ENCODE measurements at regions not wholly inside any gene's neighbourhood (a gene's known extent, or its start where the extent isn't known, plus 50 kb on each side); places are given as distances from the start of the nearest gene placed in this dataset.

DNA sequence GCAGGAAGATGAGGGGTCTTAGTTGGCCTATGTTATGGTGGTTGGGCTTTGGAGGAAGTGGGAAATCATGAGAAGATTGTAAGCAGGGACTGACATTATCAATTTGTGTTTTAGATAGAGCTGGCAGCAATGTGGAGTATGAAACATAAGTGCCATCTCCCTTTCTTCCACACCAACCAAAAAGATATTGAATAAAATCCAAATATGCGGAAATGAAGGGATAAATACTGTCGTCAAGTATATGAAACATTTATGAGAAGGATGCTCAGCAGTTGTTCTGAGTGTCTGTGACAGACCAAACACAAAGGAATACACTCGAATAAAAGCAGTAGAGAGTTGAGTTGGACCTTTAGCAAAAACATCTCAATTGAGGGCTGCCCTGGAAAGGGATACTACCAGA, 1090.0 kb upstream of the ZEB2 start:
- Mint-ChIP-seq H3K4me1 (no peaks in the 10 kb centered on the region), H3K36me3 (no peaks in the 10 kb centered on the region), H3K4me3 (no peak overlapping the region), H3K27me3 (no peaks in the 10 kb centered on the region), H3K9me3 (peaks cover 0 to 2% (median 0%) of the 10 kb centered on the region in 3 donors), H3K27ac (no peak overlapping the region)

DNA sequence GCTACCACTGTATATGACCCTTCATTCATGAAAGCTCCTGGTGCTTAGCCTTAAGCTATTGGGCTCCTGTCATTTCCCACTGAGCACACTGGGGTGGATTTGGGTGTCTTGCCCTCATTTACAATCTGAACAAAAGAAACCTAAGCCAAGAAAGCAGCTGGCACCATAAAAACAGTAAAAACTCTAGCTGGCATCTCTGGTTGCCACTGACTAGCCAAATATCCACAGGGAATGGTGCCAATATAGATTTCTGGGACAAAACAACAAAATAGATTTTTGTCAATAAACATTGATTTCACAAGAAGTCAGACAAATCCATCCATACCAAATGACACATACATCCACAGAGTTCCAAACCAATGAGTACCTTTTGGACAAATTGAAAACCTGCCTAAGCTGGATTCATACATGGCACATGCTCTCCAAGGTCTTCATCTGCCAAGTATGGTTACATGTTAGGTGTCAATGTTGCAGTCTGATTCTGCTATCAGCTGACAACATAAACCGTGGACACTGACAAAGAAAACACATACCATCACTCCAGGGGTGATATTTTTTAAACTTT, 1081.5 kb upstream of the ZEB2 start:
- Mint-ChIP-seq H3K36me3 (no peaks in the 10 kb centered on the region), H3K4me3 (no peak overlapping the region), H3K4me1 (peaks cover 13 to 18% (median 13%) of the 10 kb centered on the region in 3 donors), H3K9me3 (peaks cover 0 to 2% (median 1%) of the 10 kb centered on the region in 3 donors), H3K27ac (no peak overlapping the region), H3K27me3 (no peaks in the 10 kb centered on the region)

DNA sequence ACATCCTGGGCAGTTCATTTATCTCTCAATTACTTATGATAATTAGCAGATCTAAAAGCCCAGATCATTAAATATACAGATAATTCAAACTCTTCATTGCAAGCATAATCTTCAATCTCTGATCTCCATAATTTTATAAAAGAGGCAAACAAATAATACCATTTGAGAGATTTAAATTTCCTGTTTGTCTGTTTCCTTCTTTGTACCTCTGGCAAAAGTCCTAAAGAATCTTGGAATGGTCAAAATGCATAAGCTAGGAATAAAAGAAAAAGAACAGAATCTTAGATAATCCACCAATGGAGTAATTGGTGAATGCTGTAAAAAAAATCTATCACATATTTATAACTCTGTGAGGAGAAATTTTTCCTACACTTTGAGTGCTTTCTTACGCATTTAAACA, 1080.9 kb upstream of the ZEB2 start:
- no peaks in the 10 kb centered on the region for H3K27me3 Mint-ChIP-seq
- peaks cover 0 to 2% (median 1%) of the 10 kb centered on the region in 3 donors for H3K9me3 Mint-ChIP-seq
- peaks cover 18 to 24% (median 19%) of the 10 kb centered on the region in 3 donors for H3K4me1 Mint-ChIP-seq
- H3K27ac Mint-ChIP-seq, result no peak overlapping the region
- H3K36me3 Mint-ChIP-seq, result no peaks in the 10 kb centered on the region
- H3K4me3 Mint-ChIP-seq, result no peak overlapping the region

DNA sequence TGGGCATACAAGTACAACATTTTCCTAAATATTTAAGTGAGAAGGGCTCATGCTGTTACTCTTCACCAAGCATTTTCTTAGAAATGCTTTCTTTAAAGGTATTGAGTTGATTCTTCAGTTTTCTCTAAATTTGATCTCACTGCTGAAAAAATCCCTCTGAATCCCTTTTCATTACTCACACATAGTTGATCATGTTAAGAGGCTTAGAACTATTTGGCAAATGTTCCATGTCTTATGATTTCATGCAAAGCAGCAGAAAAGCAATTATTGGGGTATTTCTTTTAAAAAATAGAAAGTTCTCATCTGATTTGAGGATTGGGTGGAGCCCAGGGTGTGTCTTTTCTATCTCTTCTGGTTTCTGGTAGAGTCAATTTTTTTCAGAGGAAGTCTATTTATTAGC, 1079.8 kb upstream of the ZEB2 start:
- Mint-ChIP-seq H3K4me3 (no peak overlapping the region), H3K4me1 (peaks cover 20 to 26% (median 23%) of the 10 kb centered on the region in 3 donors), H3K36me3 (no peaks in the 10 kb centered on the region), H3K27me3 (no peaks in the 10 kb centered on the region), H3K27ac (no peak overlapping the region), H3K9me3 (peaks cover 0 to 1% (median 0%) of the 10 kb centered on the region in 3 donors)

DNA sequence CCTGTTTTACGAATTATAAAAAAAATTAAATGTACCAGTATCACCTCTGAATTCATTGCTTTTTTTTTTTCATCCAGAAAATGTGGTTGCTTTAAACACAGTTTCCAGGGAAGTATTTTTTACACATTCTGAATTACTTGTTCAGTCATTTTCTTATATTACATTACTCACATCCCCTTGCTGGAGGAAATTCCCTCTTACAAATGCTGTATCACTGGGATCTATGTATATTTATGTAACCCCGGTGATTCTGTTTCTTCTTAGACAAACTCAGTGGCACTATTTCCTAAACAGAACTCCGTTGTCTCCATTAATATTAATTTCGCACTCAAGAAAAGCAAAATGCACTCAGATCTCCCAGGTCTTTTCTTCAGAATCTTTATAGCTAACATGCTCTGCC, 1078.5 kb upstream of the ZEB2 start:
- peaks cover 20 to 30% (median 26%) of the 10 kb centered on the region in 3 donors for H3K4me1 Mint-ChIP-seq
- H3K4me3 Mint-ChIP-seq, result no peak overlapping the region
- H3K9me3 Mint-ChIP-seq, result no peaks in the 10 kb centered on the region
- H3K27me3 Mint-ChIP-seq, result no peaks in the 10 kb centered on the region
- no peaks in the 10 kb centered on the region for H3K36me3 Mint-ChIP-seq
- H3K27ac Mint-ChIP-seq, result no peak overlapping the region

DNA sequence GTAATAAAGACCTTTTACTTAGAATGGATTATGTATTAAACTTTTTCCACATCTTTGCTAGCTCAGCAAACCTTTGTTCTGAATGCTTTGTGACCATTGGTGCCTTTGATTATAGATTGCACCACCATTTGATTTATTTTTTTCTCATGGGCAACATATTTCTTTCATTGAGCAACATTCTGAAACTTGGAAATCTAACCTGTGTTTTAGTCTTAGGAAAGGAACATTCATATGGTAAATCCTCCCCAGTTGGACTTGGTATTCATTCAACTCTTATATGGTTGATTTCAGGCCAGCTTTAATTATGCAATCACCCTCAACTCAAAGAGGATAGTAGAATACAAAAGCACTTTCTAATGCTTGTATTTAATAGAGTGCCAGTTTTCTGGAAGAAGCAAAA, 1077.9 kb upstream of the ZEB2 start:
- Mint-ChIP-seq H3K4me3 (no peak overlapping the region), H3K36me3 (no peaks in the 10 kb centered on the region), H3K27ac (no peak overlapping the region)

DNA sequence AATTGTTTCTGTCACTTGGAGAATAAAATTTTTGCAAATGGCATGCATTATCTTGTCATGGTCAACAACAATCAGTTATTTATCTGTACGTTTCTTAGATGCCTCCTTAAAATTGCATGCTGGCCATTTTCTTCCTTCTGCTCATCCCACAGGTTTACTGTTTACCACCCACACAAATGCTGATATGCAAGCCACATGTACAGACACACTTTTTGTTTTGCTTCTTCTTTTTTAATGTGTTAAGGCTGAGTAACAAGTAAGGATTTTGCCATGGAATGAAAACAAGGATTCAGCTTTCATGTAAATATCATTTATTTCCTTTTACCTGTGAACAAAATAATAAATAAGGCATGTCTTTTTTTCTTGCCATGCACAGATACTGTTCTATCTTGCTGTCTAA, 1077.1 kb upstream of the ZEB2 start:
- Mint-ChIP-seq H3K27ac (no peak overlapping the region), H3K36me3 (no peaks in the 10 kb centered on the region), H3K9me3 (no peaks in the 10 kb centered on the region), H3K4me1 (peaks cover 30 to 41% (median 35%) of the 10 kb centered on the region in 3 donors), H3K4me3 (peak overlapping the region in 1 of 4 donors; percentile 0), H3K27me3 (no peaks in the 10 kb centered on the region)

More for the DNA sequence above, 1077.9 kb upstream of the ZEB2 start:
- Mint-ChIP-seq H3K4me1 (peaks cover 25 to 36% (median 31%) of the 10 kb centered on the region in 3 donors), H3K9me3 (no peaks in the 10 kb centered on the region), H3K27me3 (no peaks in the 10 kb centered on the region)

DNA sequence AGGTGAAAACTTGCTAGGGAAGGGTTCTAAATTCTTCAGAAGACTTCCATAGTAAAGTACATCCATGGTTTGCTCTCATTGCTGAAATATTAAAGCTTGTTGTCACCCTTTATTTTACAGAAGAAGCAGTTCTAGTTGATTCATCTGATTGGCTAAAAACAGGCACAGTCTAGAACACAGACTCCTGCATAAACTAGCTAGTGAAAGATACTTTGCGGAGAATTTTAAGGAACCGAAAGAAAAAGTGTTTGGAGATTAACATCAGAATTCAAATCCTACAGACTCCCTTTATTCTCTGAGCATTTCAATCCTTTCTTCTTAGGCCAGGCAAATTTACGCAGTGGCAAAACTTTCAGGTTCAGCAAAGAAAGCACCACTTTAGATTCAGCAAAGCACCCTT, 1076.5 kb upstream of the ZEB2 start:
- Mint-ChIP-seq H3K27ac (no peak overlapping the region), H3K4me1 (peaks cover 30 to 41% (median 37%) of the 10 kb centered on the region in 3 donors), H3K4me3 (peak overlapping the region in 1 of 4 donors; percentile 43), H3K36me3 (no peaks in the 10 kb centered on the region), H3K27me3 (no peaks in the 10 kb centered on the region), H3K9me3 (no peaks in the 10 kb centered on the region)

DNA sequence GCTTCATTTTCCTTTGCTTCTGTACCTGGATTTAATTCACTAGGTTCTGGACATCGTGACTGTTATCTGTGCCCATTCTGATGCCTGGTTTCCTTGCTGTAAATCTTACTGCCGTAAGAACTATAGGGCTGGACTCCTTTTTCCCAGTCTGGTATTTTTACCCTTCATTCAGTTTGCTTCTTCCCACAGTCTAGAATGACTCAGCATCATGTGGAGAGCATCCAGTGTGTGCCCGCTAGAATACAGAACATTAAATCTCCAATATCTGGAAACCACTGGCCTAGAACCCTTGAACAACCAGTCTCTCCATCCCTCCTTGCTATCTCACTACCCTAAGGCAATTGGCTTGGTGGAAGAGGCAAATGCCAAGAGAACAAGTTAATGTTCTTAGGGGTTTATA, 1075.4 kb upstream of the ZEB2 start:
- no peaks in the 10 kb centered on the region for H3K36me3 Mint-ChIP-seq
- no peak overlapping the region for H3K4me3 Mint-ChIP-seq
- H3K4me1 Mint-ChIP-seq, result peaks cover 31 to 44% (median 41%) of the 10 kb centered on the region in 3 donors
- H3K27me3 Mint-ChIP-seq, result no peaks in the 10 kb centered on the region
- no peaks in the 10 kb centered on the region for H3K9me3 Mint-ChIP-seq
- H3K27ac Mint-ChIP-seq, result no peak overlapping the region

DNA sequence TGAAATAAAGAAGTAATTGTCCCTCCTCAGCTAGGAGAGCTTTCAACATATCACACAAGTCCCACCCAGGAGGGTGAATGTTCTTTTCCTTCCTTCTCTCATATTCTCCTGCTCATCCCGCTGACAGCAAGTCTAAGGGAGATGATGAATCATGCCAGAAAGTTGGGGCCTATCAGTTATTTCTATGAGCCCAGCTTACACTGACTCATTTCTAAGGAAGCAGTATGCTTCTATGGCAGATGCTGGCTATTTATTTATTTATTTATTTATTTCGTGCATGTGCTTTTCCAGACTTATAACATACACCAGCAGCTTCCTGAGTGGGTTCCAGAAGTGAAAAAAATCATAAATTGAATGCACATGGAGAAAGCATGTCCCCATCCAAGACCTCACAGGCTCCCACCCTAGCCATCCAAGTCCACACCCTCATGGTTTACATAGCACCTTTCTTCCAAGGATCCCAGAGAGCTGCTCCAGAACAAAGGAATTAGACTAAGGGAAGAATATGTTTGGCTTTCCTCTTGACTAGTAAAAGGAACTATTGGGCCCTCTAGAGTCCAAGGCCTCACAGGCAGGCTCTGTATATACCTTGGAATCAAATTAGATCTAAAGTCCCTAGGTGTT, 1074.2 kb upstream of the ZEB2 start:
- H3K4me3 Mint-ChIP-seq, result peak overlapping the region in 1 of 4 donors; percentile 13

DNA sequence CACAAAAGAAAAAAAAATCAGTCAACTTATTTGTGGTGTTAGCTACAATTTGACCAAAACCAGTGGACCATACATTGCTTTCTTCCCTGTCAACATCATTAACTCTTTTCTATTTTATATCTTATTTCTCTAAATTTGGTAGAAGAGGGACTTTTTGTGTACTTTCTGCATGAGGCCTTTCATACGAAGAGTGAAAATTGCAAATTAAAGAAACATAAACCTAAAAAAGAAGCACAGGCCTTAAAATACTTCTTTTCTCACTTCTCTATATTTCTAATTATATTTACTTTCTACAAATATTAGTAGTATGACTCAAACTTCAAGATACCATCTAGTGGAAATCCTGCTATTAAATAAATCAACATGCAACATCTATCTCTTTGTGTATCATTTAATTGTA, 1073.4 kb upstream of the ZEB2 start:
- no peaks in the 10 kb centered on the region for H3K36me3 Mint-ChIP-seq
- H3K4me3 Mint-ChIP-seq, result peak overlapping the region in 1 of 4 donors; percentile 43
- no peaks in the 10 kb centered on the region for H3K27me3 Mint-ChIP-seq
- H3K4me1 Mint-ChIP-seq, result peaks cover 31 to 37% (median 36%) of the 10 kb centered on the region in 3 donors
- H3K27ac Mint-ChIP-seq, result no peak overlapping the region
- no peaks in the 10 kb centered on the region for H3K9me3 Mint-ChIP-seq

More for the DNA sequence above, 1074.2 kb upstream of the ZEB2 start:
- no peaks in the 10 kb centered on the region for H3K27me3 Mint-ChIP-seq
- no peaks in the 10 kb centered on the region for H3K36me3 Mint-ChIP-seq
- no peaks in the 10 kb centered on the region for H3K9me3 Mint-ChIP-seq
- H3K4me1 Mint-ChIP-seq, result peaks cover 31 to 40% (median 36%) of the 10 kb centered on the region in 3 donors
- H3K27ac Mint-ChIP-seq, result no peak overlapping the region

DNA sequence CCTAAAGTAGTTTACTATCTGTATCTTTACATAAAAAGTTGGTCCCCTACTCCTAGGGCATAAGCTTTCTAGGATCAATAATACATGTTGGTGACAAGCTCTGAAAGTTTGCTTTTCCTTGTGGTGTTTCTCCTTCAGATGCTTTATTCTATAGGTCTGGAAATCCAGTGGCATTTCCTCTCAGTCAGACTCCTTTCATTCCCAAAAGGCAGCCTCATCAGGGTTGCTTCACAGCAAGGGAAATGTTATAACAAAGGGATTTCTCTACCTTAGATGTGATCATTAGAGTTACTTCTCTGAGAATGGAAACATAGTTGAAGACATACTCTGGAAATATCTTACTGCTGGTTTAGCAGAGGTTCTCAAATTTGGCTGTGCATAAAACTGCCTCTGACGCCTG, 1072.4 kb upstream of the ZEB2 start:
- H3K27ac Mint-ChIP-seq, result no peak overlapping the region
- no peaks in the 10 kb centered on the region for H3K9me3 Mint-ChIP-seq
- H3K4me1 Mint-ChIP-seq, result peaks cover 31 to 37% (median 36%) of the 10 kb centered on the region in 3 donors
- peak overlapping the region in 1 of 4 donors; percentile 49 for H3K4me3 Mint-ChIP-seq
- no peaks in the 10 kb centered on the region for H3K36me3 Mint-ChIP-seq
- no peaks in the 10 kb centered on the region for H3K27me3 Mint-ChIP-seq

DNA sequence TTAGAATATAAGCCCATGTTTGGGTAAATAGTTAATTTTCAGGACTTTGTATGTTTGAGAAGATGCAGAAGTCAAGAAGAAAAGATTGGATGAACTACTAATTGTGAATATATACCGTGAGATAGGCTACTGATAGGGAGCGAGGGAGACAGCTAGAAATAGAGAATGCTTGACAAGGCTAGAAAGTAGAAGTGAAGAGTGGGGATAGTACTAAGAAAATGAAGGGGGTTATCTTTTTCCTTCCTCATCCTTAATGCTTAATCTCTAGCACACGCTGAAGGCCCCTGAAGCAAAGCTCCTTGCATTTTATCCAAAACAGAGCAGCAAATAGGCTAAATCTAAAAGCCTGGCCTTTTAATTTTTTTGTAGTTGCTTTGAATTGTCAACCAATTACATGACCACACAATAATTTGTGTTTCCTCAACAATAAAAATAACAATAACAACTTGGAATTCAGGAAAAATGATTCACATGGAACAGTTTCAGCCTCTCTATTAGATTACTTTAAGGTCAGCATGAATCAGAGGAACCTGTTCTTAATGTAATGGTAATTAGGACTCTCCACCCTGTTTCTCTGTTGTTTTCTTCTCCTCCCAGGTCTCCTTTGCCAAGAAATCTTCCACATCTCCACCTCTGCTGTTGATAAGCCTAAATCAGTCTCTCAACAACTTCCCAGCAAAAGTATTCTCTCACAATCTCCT, 1071.3 kb upstream of the ZEB2 start:
- Mint-ChIP-seq H3K36me3 (no peaks in the 10 kb centered on the region), H3K4me1 (peaks cover 22 to 31% (median 27%) of the 10 kb centered on the region in 3 donors), H3K27me3 (no peaks in the 10 kb centered on the region), H3K27ac (no peak overlapping the region), H3K9me3 (no peaks in the 10 kb centered on the region), H3K4me3 (peak overlapping the region in 1 of 4 donors; percentile 7)

DNA sequence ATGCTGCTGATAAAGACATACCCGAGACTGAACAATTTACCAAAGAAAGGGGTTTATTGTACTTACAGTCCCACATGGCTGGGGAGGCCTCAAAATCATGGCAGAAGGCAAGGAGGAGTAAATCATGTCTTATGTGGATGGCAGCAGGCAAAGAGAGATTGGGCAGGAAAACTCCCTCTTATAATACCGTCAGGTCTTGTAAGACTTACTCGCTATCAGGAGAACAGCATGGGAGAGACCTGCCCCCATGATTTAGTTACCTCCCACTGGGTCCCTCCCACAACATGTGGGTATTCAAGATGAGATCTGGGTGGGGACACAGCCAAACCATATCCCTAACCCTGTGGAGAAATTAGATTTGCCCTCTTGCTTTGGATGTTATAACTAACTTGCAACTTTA, 1068.0 kb upstream of the ZEB2 start:
- H3K9me3 Mint-ChIP-seq, result no peaks in the 10 kb centered on the region

DNA sequence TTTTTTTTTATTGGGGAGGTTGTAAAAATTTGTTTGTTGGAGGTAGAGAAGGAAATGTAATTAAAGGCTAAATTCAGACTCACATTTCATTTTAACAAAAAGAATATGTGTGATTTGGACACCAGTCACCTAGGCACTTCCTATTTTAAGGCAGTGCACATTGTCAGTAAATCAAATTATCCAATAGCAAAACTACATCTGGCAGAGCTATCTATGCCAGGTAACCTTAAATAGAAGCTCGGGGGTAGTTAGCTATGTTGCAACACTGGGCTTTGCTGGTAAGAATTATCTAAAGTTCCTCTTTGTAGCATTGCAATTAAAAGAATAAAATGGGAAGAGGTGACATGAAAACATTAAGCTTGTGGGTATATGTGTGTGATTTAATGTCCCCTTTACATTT, 1064.4 kb upstream of the ZEB2 start:
- Mint-ChIP-seq H3K4me3 (no peak overlapping the region), H3K4me1 (no peaks in the 10 kb centered on the region), H3K27me3 (no peaks in the 10 kb centered on the region), H3K27ac (no peak overlapping the region), H3K9me3 (no peaks in the 10 kb centered on the region), H3K36me3 (no peaks in the 10 kb centered on the region)

More for the DNA sequence above, 1068.0 kb upstream of the ZEB2 start:
- Mint-ChIP-seq H3K27ac (no peak overlapping the region), H3K4me1 (peaks cover 6 to 14% (median 7%) of the 10 kb centered on the region in 3 donors), H3K4me3 (no peak overlapping the region), H3K36me3 (no peaks in the 10 kb centered on the region), H3K27me3 (no peaks in the 10 kb centered on the region)
